Dendritic cell treated with granulocyte-macrophage colony-stimulating factor and Interleukin-4, amounts not matched to agents 40 ng/mL and 50 ng/mL, for 4 days (primary cell): ENCODE measurements at regions not wholly inside any gene's neighbourhood (a gene's known extent, or its start where the extent isn't known, plus 50 kb on each side); places are given as distances from the start of the nearest gene placed in this dataset.

Source experiments
- H3K27ac Mint-ChIP-seq: one replicate; pipeline ENCODE4 v1.8.0; 2022; ENCODE audit warnings: mild to moderate bottlenecking, mixed read lengths
- H3K27me3 Mint-ChIP-seq: one replicate; pipeline ENCODE4 v1.8.0; 2022; ENCODE audit warnings: mild to moderate bottlenecking, mixed read lengths
- H3K36me3 Mint-ChIP-seq: one replicate; pipeline ENCODE4 v1.8.0; 2022; ENCODE audit warnings: low read depth, mixed read lengths
- H3K4me1 Mint-ChIP-seq: one replicate; pipeline ENCODE4 v1.8.0; 2022; ENCODE audit warnings: low read depth, mixed read lengths
- H3K4me3 Mint-ChIP-seq: one replicate; pipeline ENCODE4 v1.8.0; 2022; ENCODE audit warnings: mild to moderate bottlenecking, moderate library complexity, mixed read lengths
- H3K9me3 Mint-ChIP-seq: one replicate; pipeline ENCODE4 v1.8.0; 2022; ENCODE audit warnings: mixed read lengths
- intact Hi-C: fragments of 100-400 bp; cut with micrococcal nuclease; formaldehyde crosslinking; loops from one replicate; pipeline ENCODE4 v1.15.0; 2022

DNA sequence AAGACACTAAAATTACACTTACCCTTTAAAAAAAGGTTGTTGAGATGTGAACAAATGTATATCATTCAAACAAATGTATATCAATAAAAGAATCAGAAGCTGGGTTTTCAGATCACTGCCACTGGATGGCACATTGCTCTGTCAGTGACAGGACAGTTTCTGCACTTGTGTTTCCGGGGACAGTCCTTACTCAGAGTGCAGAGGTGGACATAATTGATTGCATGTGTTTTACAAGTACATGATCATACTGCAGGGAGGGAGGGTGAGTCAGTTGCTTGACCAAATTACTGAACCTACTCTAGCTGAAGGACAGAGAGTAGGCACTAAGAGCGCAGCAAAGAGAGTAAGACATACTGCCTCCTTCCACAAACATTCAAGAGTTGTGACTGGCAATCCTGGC, 302.3 kb downstream of the TENT5A start:
- H3K27ac Mint-ChIP-seq, result no peak overlapping the region
- no peak overlapping the region for H3K4me3 Mint-ChIP-seq
- H3K9me3 Mint-ChIP-seq, result no peaks in the 10 kb centered on the region
- H3K36me3 Mint-ChIP-seq, result no peaks in the 10 kb centered on the region
- intact Hi-C loops, result no loop called here
- no peaks in the 10 kb centered on the region for H3K4me1 Mint-ChIP-seq
- no peaks in the 10 kb centered on the region for H3K27me3 Mint-ChIP-seq

DNA sequence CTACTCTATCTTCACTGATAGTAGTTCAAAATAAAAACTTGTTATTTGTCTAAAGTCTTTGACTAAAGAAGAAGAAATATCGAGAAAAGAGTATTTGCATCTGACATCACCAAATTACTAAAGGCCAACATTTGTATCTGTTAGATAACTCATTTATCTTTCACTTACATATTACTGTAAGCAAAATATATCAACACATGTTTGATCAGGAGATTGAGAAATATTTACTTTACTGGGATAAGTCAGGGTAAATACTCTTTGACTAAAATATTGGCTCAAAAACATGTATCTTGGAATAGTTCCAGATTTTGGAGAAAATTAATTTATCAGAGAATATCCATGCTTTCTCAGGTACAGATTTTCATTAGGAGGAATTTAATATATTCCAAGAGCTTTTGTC, 306.0 kb downstream of the TENT5A start:
- Mint-ChIP-seq H3K27me3 (no peaks in the 10 kb centered on the region), H3K27ac (no peak overlapping the region), H3K4me1 (no peaks in the 10 kb centered on the region), H3K9me3 (peaks cover 2% of the 10 kb centered on the region), H3K36me3 (no peaks in the 10 kb centered on the region), H3K4me3 (no peak overlapping the region)
- intact Hi-C loops, result no loop called here

DNA sequence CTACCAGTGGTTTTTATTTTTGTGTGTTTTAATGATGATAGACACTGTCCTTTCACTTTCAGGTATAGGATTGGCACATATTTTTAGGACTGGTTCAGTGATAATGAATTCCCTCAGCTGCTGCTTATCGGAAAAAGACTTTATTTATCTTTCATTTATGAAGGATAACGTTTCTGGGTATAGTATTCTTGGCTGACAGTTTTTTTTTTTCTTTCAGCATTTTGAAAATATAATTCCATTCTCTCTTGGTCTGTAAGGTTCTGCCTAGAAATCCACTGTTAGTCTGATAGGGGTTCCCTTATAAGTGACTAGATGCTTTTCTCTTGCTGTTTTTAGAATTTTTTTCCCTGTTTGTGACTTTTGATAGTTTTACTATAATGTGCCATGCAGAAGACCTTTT, 313.1 kb downstream of the TENT5A start:
- H3K27ac Mint-ChIP-seq, result no peak overlapping the region
- H3K36me3 Mint-ChIP-seq, result no peaks in the 10 kb centered on the region
- H3K4me1 Mint-ChIP-seq, result no peaks in the 10 kb centered on the region
- intact Hi-C loops, result no loop called here
- no peak overlapping the region for H3K4me3 Mint-ChIP-seq
- H3K9me3 Mint-ChIP-seq, result peaks cover 47% of the 10 kb centered on the region
- H3K27me3 Mint-ChIP-seq, result no peaks in the 10 kb centered on the region

DNA sequence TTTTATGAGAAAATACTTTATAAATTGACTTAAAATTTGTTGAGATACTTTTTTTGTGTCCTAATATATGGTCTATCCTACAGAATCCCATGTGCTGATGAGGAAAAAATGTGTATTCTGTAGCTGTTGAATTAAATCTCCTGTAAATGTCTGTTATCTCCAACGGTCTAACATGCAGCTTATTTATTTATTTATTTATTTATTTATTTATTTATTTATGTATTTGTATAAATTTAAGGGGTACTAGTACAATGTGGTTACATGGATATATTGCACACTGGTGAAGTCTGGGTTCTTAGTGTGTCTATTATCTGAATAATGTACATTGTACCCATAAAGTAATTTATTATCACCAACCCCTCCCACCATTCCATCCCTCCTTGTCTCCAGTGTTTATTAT, 315.5 kb downstream of the TENT5A start:
- peaks cover 56% of the 10 kb centered on the region for H3K9me3 Mint-ChIP-seq
- H3K27me3 Mint-ChIP-seq, result no peaks in the 10 kb centered on the region
- intact Hi-C loops, result no loop called here
- H3K36me3 Mint-ChIP-seq, result no peaks in the 10 kb centered on the region
- no peak overlapping the region for H3K4me3 Mint-ChIP-seq
- H3K4me1 Mint-ChIP-seq, result no peaks in the 10 kb centered on the region
- H3K27ac Mint-ChIP-seq, result no peak overlapping the region

DNA sequence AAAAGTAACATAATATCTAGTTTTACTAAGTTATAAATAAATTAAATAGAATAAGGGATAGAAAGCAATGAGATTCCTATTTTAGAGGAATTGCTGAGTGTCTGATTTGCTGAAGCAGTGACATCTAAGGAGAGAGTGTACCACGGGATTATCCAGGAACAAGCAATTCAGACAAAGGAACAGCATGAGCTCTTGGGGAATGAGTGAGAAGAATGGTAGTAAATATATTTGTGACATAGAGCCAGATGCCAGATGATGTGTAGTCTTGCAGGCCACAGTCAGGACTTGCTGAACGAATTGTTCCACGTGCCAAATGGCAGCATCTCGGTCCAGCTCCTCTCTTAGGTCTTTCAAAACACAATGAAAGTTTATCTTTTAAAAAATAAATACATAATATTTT, 339.2 kb downstream of the TENT5A start:
- Mint-ChIP-seq H3K4me1 (no peaks in the 10 kb centered on the region), H3K9me3 (no peaks in the 10 kb centered on the region), H3K27me3 (no peaks in the 10 kb centered on the region), H3K36me3 (no peaks in the 10 kb centered on the region), H3K4me3 (no peak overlapping the region), H3K27ac (no peak overlapping the region)
- intact Hi-C loops, result no loop called here

DNA sequence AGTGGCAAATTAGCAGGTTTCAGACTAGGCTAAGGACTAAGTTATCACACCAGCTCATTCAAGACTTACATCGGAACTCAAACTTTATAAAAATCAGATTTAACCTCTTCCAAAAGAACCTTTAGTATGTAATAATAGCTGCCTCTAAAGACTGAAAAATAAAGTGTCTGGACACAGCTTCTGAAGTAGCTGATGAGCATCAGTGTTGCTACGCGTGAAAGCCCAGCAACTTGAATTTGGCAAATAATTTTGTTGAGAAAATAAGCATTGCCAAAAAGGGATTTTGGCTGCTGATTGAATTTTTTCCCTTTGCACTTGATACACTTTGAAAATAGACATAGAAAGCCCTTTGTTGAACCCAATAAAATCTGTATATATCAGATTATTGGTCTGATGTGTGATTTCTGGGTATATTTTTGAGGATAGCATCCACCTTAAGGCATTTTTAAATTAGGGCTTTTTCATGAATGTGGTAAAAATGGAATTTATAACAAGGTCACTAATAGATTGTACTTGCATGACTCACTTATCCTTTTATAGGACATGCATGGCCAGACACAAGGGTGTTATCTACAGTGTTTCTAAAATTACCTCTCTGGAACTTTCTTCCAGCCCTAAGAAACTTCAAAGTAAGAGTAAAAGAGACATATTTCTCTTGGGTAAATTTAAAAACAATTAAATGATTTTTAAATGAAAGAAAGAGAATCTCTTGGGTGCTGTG, 350.4 kb downstream of the TENT5A start:
- Mint-ChIP-seq H3K27ac (no peak overlapping the region), H3K4me3 (no peak overlapping the region), H3K9me3 (no peaks in the 10 kb centered on the region), H3K4me1 (no peaks in the 10 kb centered on the region), H3K27me3 (no peaks in the 10 kb centered on the region), H3K36me3 (no peaks in the 10 kb centered on the region)
- intact Hi-C loops, result no loop called here

DNA sequence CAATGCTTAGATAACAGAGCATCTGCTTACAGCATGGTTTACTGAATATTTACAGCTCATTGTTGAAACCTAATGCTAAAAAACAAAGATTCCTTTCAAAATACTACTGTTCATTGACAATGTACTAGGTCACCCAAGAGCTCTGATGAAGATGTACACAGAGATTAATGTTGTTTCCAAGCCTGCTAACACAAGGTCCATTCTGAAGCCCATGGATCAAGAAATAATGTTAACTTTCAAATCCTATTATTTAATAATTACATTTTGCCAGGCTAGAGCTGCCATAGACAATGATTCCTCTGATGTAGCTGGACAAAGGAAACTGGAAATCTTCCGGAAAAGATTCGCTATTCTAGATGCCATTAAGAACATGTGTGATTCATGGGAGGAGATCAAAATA, 355.6 kb downstream of the TENT5A start:
- Mint-ChIP-seq H3K27ac (no peak overlapping the region), H3K27me3 (no peaks in the 10 kb centered on the region), H3K4me3 (no peak overlapping the region), H3K9me3 (peaks cover 14% of the 10 kb centered on the region), H3K4me1 (no peaks in the 10 kb centered on the region), H3K36me3 (no peaks in the 10 kb centered on the region)
- intact Hi-C loops, result no loop called here

DNA sequence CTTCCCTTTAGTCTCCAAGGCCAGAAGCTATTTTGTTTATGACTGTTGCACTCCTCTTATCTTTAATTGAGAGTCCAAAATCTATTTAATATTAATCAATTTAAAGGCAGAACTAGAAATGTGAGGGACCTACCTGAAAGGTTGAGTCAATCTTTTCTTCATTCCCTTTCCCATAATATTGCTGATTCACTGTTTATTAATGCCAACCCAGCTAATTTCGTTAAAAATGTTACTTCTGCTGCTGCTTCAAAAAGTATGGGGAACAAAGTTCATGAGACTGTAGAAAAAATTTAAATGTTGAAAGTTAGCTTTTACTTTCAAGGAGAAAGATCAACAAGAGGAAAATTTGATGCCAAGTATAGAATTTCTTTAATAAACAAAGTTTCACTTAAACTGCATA, 365.3 kb downstream of the TENT5A start:
- no peak overlapping the region for H3K27ac Mint-ChIP-seq
- intact Hi-C loops, result no loop called here
- H3K4me1 Mint-ChIP-seq, result no peaks in the 10 kb centered on the region
- no peaks in the 10 kb centered on the region for H3K27me3 Mint-ChIP-seq
- H3K4me3 Mint-ChIP-seq, result no peak overlapping the region
- H3K9me3 Mint-ChIP-seq, result peaks cover 21% of the 10 kb centered on the region
- no peaks in the 10 kb centered on the region for H3K36me3 Mint-ChIP-seq

DNA sequence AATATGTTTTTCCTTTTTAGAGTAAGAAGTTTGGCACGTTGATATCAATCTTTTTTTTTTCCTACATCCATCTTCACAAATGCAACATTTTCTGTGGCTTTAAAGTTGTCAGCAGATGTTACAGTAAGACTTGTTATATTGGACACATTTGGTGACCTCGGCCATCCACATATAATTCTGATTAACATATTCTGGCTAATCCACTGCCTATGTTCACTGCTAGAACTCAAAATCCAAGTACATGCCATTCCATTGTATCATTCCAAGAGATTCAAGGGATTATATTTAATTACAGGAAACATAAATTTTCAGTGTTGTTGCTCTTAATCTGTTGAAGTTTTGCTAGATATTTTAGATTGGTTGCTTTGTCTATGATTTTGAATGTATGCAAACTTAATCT, 367.6 kb downstream of the TENT5A start:
- intact Hi-C loops, result no loop called here
- Mint-ChIP-seq H3K4me1 (no peaks in the 10 kb centered on the region), H3K27me3 (no peaks in the 10 kb centered on the region), H3K36me3 (no peaks in the 10 kb centered on the region), H3K9me3 (peaks cover 9% of the 10 kb centered on the region), H3K27ac (no peak overlapping the region), H3K4me3 (no peak overlapping the region)

DNA sequence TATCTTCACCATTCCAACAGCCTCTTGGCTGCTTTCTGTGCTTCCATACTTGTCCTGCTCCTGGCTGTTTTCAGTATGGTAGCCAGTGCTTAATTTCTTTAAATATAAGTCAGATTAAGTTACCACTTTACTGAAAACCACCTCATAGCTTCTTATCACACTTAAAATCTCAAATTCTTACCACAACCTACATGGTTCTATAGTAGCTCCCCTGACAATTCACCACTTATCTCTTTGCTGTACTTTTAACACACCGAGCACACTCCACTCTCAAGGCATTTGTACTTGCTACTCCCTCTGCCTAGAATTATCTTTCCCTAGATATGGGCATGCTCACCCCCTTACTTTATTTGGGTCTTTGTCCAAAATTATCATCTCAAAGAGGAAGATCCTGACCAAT, 369.0 kb downstream of the TENT5A start:
- Mint-ChIP-seq H3K9me3 (peaks cover 9% of the 10 kb centered on the region), H3K4me1 (no peaks in the 10 kb centered on the region), H3K4me3 (no peak overlapping the region), H3K36me3 (no peaks in the 10 kb centered on the region), H3K27ac (no peak overlapping the region), H3K27me3 (no peaks in the 10 kb centered on the region)
- intact Hi-C loops, result no loop called here

DNA sequence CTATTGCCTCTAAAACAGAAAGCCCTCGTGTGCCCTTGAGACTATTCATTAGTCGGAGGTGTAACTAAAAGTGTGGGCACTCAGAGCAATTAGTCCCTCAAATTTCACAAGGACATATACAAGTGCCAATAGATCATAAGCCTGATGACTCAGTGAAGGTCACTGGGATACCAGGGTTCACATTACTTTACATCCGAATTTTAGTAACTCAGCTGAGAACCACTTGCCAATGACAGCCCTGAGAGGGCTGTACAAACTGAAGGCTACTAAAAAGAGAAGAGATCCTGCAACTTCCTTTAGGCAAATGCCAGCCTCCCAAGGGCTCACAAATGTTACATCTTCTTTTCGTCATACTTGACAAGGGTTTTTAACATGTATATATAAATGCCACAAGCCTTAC, 369.6 kb downstream of the TENT5A start:
- Mint-ChIP-seq H3K9me3 (peaks cover 9% of the 10 kb centered on the region), H3K4me1 (no peaks in the 10 kb centered on the region), H3K4me3 (no peak overlapping the region), H3K36me3 (no peaks in the 10 kb centered on the region), H3K27me3 (no peaks in the 10 kb centered on the region), H3K27ac (no peak overlapping the region)
- intact Hi-C loops, result no loop called here

DNA sequence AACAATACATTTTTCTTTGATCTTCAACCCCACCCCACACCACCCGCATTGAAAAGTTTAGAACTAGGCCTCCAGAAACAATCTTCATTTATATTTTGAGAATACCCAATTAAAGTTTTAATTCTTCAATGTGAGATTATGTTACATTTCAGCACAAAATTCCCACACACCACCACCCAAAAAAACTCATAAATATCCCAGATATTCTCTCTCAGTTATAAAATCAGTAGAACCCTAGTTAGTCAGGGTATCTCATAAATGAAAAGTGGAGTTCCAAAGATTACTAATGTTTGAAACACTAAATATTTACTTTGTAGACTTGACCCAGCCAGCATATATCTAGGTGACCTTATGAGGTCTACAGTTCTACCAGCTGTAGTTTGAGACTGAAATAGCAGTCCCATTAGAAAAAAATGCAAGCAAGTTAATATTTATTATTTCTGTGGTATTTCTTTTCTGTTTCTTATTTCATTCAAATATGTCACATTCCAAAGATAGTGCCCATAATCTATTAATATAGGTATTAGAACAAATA, 371.0 kb downstream of the TENT5A start:
- intact Hi-C loops, result no loop called here
- Mint-ChIP-seq H3K9me3 (peaks cover 9% of the 10 kb centered on the region), H3K36me3 (no peaks in the 10 kb centered on the region), H3K27me3 (no peaks in the 10 kb centered on the region), H3K27ac (no peak overlapping the region), H3K4me1 (no peaks in the 10 kb centered on the region), H3K4me3 (no peak overlapping the region)

DNA sequence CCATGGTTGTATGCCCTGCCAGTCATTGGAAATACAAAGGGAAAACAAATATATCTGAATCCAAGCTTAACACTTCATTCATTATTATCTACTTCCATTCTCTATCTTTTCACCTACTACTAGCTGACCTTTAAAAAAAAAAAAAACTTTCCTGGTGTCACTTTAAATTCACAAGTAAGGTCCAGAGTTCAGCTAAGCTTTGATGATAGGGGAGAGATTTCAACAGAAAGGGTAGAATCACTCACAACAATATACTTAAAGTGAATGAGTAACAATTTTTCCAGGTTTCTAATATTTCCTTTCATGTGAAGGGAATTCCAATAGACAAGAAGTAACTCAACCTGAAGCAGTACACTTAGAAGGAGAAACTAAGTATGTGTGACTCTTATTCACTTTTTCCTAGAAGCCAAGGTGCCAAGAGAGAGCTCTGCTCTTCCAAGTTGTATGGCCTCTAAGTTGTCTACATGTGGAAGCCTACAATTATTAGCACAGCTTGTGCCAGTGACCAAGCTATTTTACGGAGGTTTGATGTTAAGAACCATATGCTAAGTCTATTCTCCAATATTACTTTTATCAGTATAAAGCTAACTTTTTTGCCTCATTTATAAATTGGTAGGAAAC, 371.7 kb downstream of the TENT5A start:
- no peak overlapping the region for H3K27ac Mint-ChIP-seq
- H3K36me3 Mint-ChIP-seq, result no peaks in the 10 kb centered on the region
- no peaks in the 10 kb centered on the region for H3K4me1 Mint-ChIP-seq
- peaks cover 3% of the 10 kb centered on the region for H3K9me3 Mint-ChIP-seq
- H3K4me3 Mint-ChIP-seq, result no peak overlapping the region
- intact Hi-C loops, result no loop called here
- no peaks in the 10 kb centered on the region for H3K27me3 Mint-ChIP-seq

DNA sequence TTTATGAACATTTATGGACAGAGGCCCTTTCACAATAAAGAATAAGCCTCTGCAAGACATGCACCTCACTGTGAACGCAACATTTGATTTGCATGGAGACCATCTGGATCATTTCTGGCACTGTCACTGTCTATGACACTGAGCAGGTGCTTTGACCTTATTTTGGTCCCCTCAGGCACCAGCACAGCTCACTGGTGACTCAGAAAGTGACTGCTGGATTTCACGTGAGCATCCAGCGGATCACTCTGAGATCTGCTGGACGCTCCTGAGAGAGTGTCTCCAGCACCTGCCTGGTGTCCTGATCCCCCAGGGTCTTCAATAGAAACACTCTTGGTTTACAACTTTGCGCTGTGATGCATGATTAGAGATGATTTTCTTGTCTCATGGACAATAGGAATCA, 375.7 kb downstream of the TENT5A start:
- Mint-ChIP-seq H3K36me3 (no peaks in the 10 kb centered on the region), H3K4me1 (no peaks in the 10 kb centered on the region), H3K27ac (no peak overlapping the region), H3K27me3 (no peaks in the 10 kb centered on the region), H3K4me3 (no peak overlapping the region), H3K9me3 (no peaks in the 10 kb centered on the region)
- intact Hi-C loops, result no loop called here

DNA sequence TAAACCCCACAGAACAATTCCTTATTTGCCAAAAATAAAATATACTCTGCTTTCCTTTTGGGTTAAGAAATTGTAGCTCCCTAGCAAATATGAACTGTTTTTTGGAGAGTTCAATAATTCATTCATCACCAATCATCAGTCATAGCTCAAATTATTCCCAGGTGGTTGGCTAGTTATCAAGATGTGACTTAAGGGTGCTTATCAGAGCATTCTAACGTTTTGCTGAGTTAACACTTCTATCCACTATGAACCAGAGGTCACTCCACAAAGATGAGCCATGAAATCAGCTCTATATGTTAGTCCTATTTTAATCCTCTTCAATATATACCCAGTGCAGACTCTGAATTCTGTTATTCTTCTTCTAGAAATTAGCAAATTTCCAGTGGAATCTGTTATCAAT, 379.1 kb downstream of the TENT5A start:
- Mint-ChIP-seq H3K4me3 (no peak overlapping the region), H3K9me3 (no peaks in the 10 kb centered on the region), H3K4me1 (no peaks in the 10 kb centered on the region), H3K27ac (no peak overlapping the region), H3K36me3 (no peaks in the 10 kb centered on the region), H3K27me3 (no peaks in the 10 kb centered on the region)
- intact Hi-C loops, result no loop called here
